BLaER1 (cell line): ENCODE measurements at regions not wholly inside any gene's neighbourhood (a gene's known extent, or its start where the extent isn't known, plus 50 kb on each side); places are given as distances from the start of the nearest gene placed in this dataset.

Experiments used
- H3K27ac ChIP-seq: shearing (Covaris generic); formaldehyde crosslinking; 2 replicates; pipeline ENCODE4 v1.8.1; 2022
- H3K27me3 ChIP-seq: shearing (Covaris generic); formaldehyde crosslinking; 2 replicates; pipeline ENCODE4 v1.8.1; 2022
- H3K36me3 ChIP-seq: shearing (Covaris generic); formaldehyde crosslinking; 2 replicates; pipeline ENCODE4 v1.8.1; 2022
- H3K4me1 ChIP-seq: shearing (Covaris generic); formaldehyde crosslinking; 2 replicates; pipeline ENCODE4 v1.8.1; 2022
- H3K4me2 ChIP-seq: shearing (Covaris generic); formaldehyde crosslinking; 2 replicates; pipeline ENCODE4 v1.8.1; 2022
- H3K4me3 ChIP-seq: shearing (Covaris generic); formaldehyde crosslinking; 2 replicates; pipeline ENCODE4 v1.8.1; 2022
- H3K9ac ChIP-seq: shearing (Covaris generic); formaldehyde crosslinking; 2 replicates; pipeline ENCODE4 v1.8.1; 2022
- H3K9me3 ChIP-seq: shearing (Covaris generic); formaldehyde crosslinking; 2 replicates; pipeline ENCODE4 v1.8.1; 2022
- H4K20me1 ChIP-seq: shearing (Covaris generic); formaldehyde crosslinking; 2 replicates; pipeline ENCODE4 v1.8.1; 2022
- Cebpa-rat ChIP-seq: shearing (Covaris generic); IDR thresholded peaks from 2 replicates; pipeline ENCODE4 v1.8.1; 2022

- 0 out of 2 replicates have a peak, but pooled peaks cover 5% of the 10 kb centered on the region for H3K9me3 ChIP-seq
- TF ChIP-seq Cebpa-rat, result no peak
- H3K4me3 ChIP-seq, result no peak overlapping the region
- no peak overlapping the region for H3K27ac ChIP-seq
- no peak overlapping the region for H3K4me2 ChIP-seq
- no peaks in the 10 kb centered on the region for H4K20me1 ChIP-seq
- no peaks in the 10 kb centered on the region for H3K36me3 ChIP-seq
- no peak overlapping the region for H3K9ac ChIP-seq
- no peaks in the 10 kb centered on the region for H3K27me3 ChIP-seq
- H3K4me1 ChIP-seq, result no peaks in the 10 kb centered on the region
These were observed 154.0 kb upstream of the TENM4 start for GRCh38 chr11:79594834-79595233.

- Histone ChIP-seq H3K4me3 (no peak overlapping the region), H3K4me2 (no peak overlapping the region)
- no peak for TF ChIP-seq Cebpa-rat
These were observed 152.0 kb upstream of the TENM4 start for GRCh38 chr11:79592824-79593223.

DNA sequence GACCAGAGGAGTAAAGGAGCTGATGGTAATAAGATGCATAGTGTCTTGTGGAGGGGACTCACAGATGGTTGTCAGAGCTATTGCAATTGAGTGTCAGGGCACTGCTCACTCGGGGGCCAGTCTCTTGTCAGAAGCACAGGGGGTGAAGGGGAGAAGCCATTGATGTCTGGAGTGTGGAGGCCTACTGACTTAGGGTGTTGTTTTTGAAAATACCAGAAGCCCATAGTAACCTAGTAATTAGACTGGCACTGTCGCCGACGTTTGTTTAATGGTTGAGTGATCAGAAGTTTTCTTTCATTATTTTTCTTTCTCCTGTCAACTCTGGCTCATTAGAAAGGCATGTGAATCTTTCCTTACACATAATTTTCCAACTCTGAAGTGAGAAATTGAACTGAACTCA, 151.6 kb upstream of the TENM4 start:
- H3K36me3 ChIP-seq, result no peaks in the 10 kb centered on the region
- H4K20me1 ChIP-seq, result no peaks in the 10 kb centered on the region
- H3K9me3 ChIP-seq, result 0 out of 2 replicates have a peak, but pooled peaks cover 5% of the 10 kb centered on the region
- no peak for TF ChIP-seq Cebpa-rat
- H3K4me1 ChIP-seq, result no peaks in the 10 kb centered on the region
- H3K27ac ChIP-seq, result no peak overlapping the region
- H3K4me3 ChIP-seq, result no peak overlapping the region
- H3K27me3 ChIP-seq, result no peaks in the 10 kb centered on the region
- H3K4me2 ChIP-seq, result no peak overlapping the region
- no peak overlapping the region for H3K9ac ChIP-seq

More at GRCh38 chr11:79592824-79593223, 152.0 kb upstream of the TENM4 start:
- Histone ChIP-seq H3K9me3 (0 out of 2 replicates have a peak, but pooled peaks cover 5% of the 10 kb centered on the region), H3K4me1 (no peaks in the 10 kb centered on the region), H3K36me3 (no peaks in the 10 kb centered on the region), H3K27me3 (no peaks in the 10 kb centered on the region), H4K20me1 (no peaks in the 10 kb centered on the region), H3K27ac (no peak overlapping the region), H3K9ac (no peak overlapping the region)

DNA sequence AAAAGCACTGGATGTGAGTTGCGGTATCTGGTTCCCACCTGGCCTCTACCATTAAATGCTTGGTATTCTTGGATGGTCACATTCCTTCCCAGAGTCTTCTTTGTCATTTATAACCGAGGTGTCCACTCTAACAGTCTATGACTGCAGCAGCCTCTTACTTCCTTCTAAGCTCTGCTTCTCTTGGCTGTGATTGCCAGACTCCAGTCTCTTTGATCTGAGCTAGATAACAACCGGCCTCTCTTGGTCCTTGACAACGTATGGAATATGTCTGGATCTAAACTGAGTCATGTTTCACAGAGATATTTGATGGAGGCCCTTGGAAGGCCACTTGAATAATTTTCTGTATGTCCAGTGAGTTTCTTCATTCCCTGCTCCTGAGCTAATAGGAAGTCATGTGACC, 141.6 kb upstream of the TENM4 start:
- Histone ChIP-seq H3K4me3 (no peak overlapping the region), H3K9ac (no peak overlapping the region), H3K27ac (no peak overlapping the region), H3K9me3 (peaks cover 6% of the 10 kb centered on the region; the same call in 1 of the 2 replicates), H3K27me3 (no peaks in the 10 kb centered on the region), H3K4me1 (no peaks in the 10 kb centered on the region), H3K4me2 (no peak overlapping the region), H3K36me3 (no peaks in the 10 kb centered on the region), H4K20me1 (no peaks in the 10 kb centered on the region)
- TF ChIP-seq Cebpa-rat, result no peak

GRCh38 chr11:79579063-79579462, 138.2 kb upstream of the TENM4 start:
- Histone ChIP-seq H3K27me3 (no peaks in the 10 kb centered on the region), H4K20me1 (no peaks in the 10 kb centered on the region), H3K4me1 (no peaks in the 10 kb centered on the region), H3K36me3 (no peaks in the 10 kb centered on the region), H3K27ac (no peak overlapping the region), H3K4me3 (no peak overlapping the region), H3K9me3 (no peaks in the 10 kb centered on the region), H3K4me2 (no peak overlapping the region), H3K9ac (no peak overlapping the region)
- TF ChIP-seq Cebpa-rat, result no peak

GRCh38 chr11:79578116-79578515, 137.3 kb upstream of the TENM4 start:
- Histone ChIP-seq H3K4me1 (no peaks in the 10 kb centered on the region), H3K27me3 (no peaks in the 10 kb centered on the region), H3K9me3 (no peaks in the 10 kb centered on the region), H3K27ac (no peak overlapping the region), H4K20me1 (no peaks in the 10 kb centered on the region), H3K4me2 (no peak overlapping the region), H3K36me3 (no peaks in the 10 kb centered on the region), H3K9ac (no peak overlapping the region), H3K4me3 (no peak overlapping the region)
- TF ChIP-seq Cebpa-rat, result no peak

GRCh38 chr11:79575701-79576100, 134.9 kb upstream of the TENM4 start:
- no peak for TF ChIP-seq Cebpa-rat
- no peak overlapping the region for H3K4me2 ChIP-seq
- H3K27ac ChIP-seq, result no peak overlapping the region
- H3K36me3 ChIP-seq, result no peaks in the 10 kb centered on the region
- no peaks in the 10 kb centered on the region for H3K4me1 ChIP-seq
- no peak overlapping the region for H3K4me3 ChIP-seq
- no peaks in the 10 kb centered on the region for H3K9me3 ChIP-seq
- no peaks in the 10 kb centered on the region for H4K20me1 ChIP-seq
- H3K27me3 ChIP-seq, result no peaks in the 10 kb centered on the region
- H3K9ac ChIP-seq, result no peak overlapping the region

- H3K4me3 ChIP-seq, result no peak overlapping the region
- H3K27me3 ChIP-seq, result no peaks in the 10 kb centered on the region
- no peaks in the 10 kb centered on the region for H4K20me1 ChIP-seq
- no peak overlapping the region for H3K9ac ChIP-seq
- TF ChIP-seq Cebpa-rat, result no peak
- H3K9me3 ChIP-seq, result peaks cover 4% of the 10 kb centered on the region; the same call in 1 of the 2 replicates
- H3K27ac ChIP-seq, result no peak overlapping the region
- H3K4me1 ChIP-seq, result no peaks in the 10 kb centered on the region
- H3K4me2 ChIP-seq, result no peak overlapping the region
- no peaks in the 10 kb centered on the region for H3K36me3 ChIP-seq
These were observed 129.3 kb upstream of the TENM4 start for GRCh38 chr11:79570104-79570503.

GRCh38 chr11:79564288-79564925, 123.6 kb upstream of the TENM4 start:
- Histone ChIP-seq H3K27me3 (no peaks in the 10 kb centered on the region), H3K27ac (no peak overlapping the region), H3K9me3 (peaks cover 2% of the 10 kb centered on the region; the same call in 1 of the 2 replicates), H3K36me3 (no peaks in the 10 kb centered on the region), H4K20me1 (no peaks in the 10 kb centered on the region), H3K4me3 (no peak overlapping the region), H3K4me1 (no peaks in the 10 kb centered on the region), H3K4me2 (no peak overlapping the region), H3K9ac (no peak overlapping the region)
- TF ChIP-seq Cebpa-rat, result no peak

GRCh38 chr11:79561496-79561895, 120.7 kb upstream of the TENM4 start:
- Histone ChIP-seq H3K27ac (no peak overlapping the region), H4K20me1 (no peaks in the 10 kb centered on the region), H3K9me3 (no peaks in the 10 kb centered on the region), H3K36me3 (no peaks in the 10 kb centered on the region), H3K4me2 (no peak overlapping the region), H3K9ac (no peak overlapping the region), H3K4me1 (no peaks in the 10 kb centered on the region), H3K4me3 (no peak overlapping the region), H3K27me3 (no peaks in the 10 kb centered on the region)
- no peak for TF ChIP-seq Cebpa-rat

GRCh38 chr11:79550809-79551208, 110.0 kb upstream of the TENM4 start:
- Histone ChIP-seq H3K4me1 (no peaks in the 10 kb centered on the region), H3K4me3 (no peak overlapping the region), H3K9me3 (no peaks in the 10 kb centered on the region), H4K20me1 (no peaks in the 10 kb centered on the region), H3K36me3 (no peaks in the 10 kb centered on the region), H3K27ac (no peak overlapping the region), H3K27me3 (no peaks in the 10 kb centered on the region), H3K4me2 (no peak overlapping the region), H3K9ac (no peak overlapping the region)
- TF ChIP-seq Cebpa-rat, result no peak
